ENCODE measurements at regions not wholly inside any gene's neighbourhood (a gene's known extent, or its start where the extent isn't known, plus 50 kb on each side); places are given as distances from the start of the nearest gene placed in this dataset.
"Not testable (repeated sequence)": the region's sequence is repeated elsewhere in the genome, so short reads cannot be mapped to it uniquely, and the experiment has no call there.

GRCh38 chr6:139904568-139904967 lies 530.1 kb upstream of the CITED2 start:
- in situ Hi-C loops (cut with MboI; ENCODE audit: low sequenced_read_pairs): no loop called here

- in situ Hi-C loops (cut with MboI; ENCODE audit: low sequenced_read_pairs): no loop called here
Measured at GRCh38 chr6:139904158-139904533, 529.7 kb upstream of the CITED2 start.

GRCh38 chr6:139903411-139904157 lies 529.1 kb upstream of the CITED2 start:
- in situ Hi-C loops (cut with MboI; ENCODE audit: low sequenced_read_pairs): no loop called here

GRCh38 chr6:139895205-139895793 lies 520.9 kb upstream of the CITED2 start:
- in situ Hi-C loops (cut with MboI; ENCODE audit: low sequenced_read_pairs): no loop called here

- in situ Hi-C loops (cut with MboI; ENCODE audit: low sequenced_read_pairs): no loop called here
Measured at GRCh38 chr6:139894271-139894670, 519.8 kb upstream of the CITED2 start.

- in situ Hi-C loops (cut with MboI; ENCODE audit: low sequenced_read_pairs): no loop called here
Measured at GRCh38 chr6:139891471-139891870, 517.0 kb upstream of the CITED2 start.

- in situ Hi-C loops (cut with MboI; ENCODE audit: low sequenced_read_pairs): no loop called here
Measured at GRCh38 chr6:139888681-139889122, 514.3 kb upstream of the CITED2 start.

- in situ Hi-C loops (cut with MboI; ENCODE audit: low sequenced_read_pairs): no loop called here
Measured at GRCh38 chr6:139887275-139887674, 512.8 kb upstream of the CITED2 start.

- in situ Hi-C loops (cut with MboI; ENCODE audit: low sequenced_read_pairs): no loop called here
Measured at GRCh38 chr6:139886396-139886795, 511.9 kb upstream of the CITED2 start.

- in situ Hi-C loops (cut with MboI; ENCODE audit: low sequenced_read_pairs): no loop called here
Measured at GRCh38 chr6:139885909-139886308, 511.5 kb upstream of the CITED2 start.

GRCh38 chr6:139883776-139884175 lies 509.3 kb upstream of the CITED2 start:
- in situ Hi-C loops (cut with MboI; ENCODE audit: low sequenced_read_pairs): no loop called here

GRCh38 chr6:139882977-139883728 lies 508.7 kb upstream of the CITED2 start:
- in situ Hi-C loops (cut with MboI; ENCODE audit: low sequenced_read_pairs): no loop called here

GRCh38 chr6:139882234-139882633 lies 507.8 kb upstream of the CITED2 start:
- in situ Hi-C loops (cut with MboI; ENCODE audit: low sequenced_read_pairs): no loop called here

GRCh38 chr6:139881728-139882211 lies 507.3 kb upstream of the CITED2 start:
- in situ Hi-C loops (cut with MboI; ENCODE audit: low sequenced_read_pairs): no loop called here

- in situ Hi-C loops (cut with MboI; ENCODE audit: low sequenced_read_pairs): no loop called here
Measured at GRCh38 chr6:139881236-139881635, 506.8 kb upstream of the CITED2 start.

GRCh38 chr6:139879823-139880356 lies 505.4 kb upstream of the CITED2 start:
- in situ Hi-C loops (cut with MboI; ENCODE audit: low sequenced_read_pairs): no loop called here

- in situ Hi-C loops (cut with MboI; ENCODE audit: low sequenced_read_pairs): not testable (repeated sequence)
Measured at GRCh38 chr6:139879241-139879640, 504.8 kb upstream of the CITED2 start.

- in situ Hi-C loops (cut with MboI; ENCODE audit: low sequenced_read_pairs): no loop called here
Measured at GRCh38 chr6:139877828-139878405, 503.5 kb upstream of the CITED2 start.

GRCh38 chr6:139872665-139873064 lies 498.2 kb upstream of the CITED2 start:
- in situ Hi-C loops (cut with MboI; ENCODE audit: low sequenced_read_pairs): no loop called here

GRCh38 chr6:139871803-139872510 lies 497.5 kb upstream of the CITED2 start:
- in situ Hi-C loops (cut with MboI; ENCODE audit: low sequenced_read_pairs): no loop called here
